GM21367 (cell line): ENCODE measurements at regions not wholly inside any gene's neighbourhood (a gene's known extent, or its start where the extent isn't known, plus 50 kb on each side); places are given as distances from the start of the nearest gene placed in this dataset.

Experiments
- ATAC-seq: cut with Tn5 transposase; IDR thresholded peaks from one replicate; pipeline ENCODE4 v1.9.1; 2021; ENCODE audit not compliant: unreplicated experiment

DNA sequence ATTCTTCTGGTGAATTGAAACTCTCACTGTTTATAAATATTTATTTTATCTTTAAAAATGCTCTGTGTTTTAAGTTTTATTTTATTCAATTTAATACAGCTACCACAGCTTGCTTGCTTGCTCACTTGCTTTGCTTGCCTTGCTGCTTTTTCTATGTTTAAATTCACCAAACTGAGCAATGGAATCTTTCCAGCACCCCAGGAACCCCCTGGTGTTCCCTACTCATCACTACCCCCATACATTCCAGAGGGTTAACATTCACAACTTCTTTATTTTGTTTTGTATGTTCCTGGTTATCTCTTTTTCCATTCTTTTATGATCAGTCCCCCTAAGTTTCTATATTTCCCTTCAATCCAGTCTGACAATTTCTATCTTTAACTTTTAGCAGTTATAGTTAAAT is 166.5 kb upstream of the COL1A2 start:
- no peak for ATAC-seq

DNA sequence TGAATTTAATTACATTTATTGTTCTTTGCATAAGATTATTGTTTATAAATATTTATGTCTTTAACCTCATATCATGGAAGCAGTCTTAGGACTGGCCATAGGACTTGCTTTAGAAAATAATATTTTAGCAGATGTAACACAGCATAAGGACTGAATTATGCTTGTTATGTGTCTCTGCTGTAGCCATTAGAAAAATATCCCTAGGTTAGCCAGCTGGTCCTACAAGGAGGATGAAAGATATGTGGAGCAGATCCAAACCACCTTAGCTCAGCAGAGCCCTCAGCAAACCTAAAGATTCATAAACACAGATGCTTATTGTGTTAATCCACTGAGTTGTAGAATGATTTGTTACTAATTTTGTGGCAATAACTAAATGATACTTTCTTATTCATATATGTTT is 166.0 kb upstream of the COL1A2 start:
- no peak for ATAC-seq

DNA sequence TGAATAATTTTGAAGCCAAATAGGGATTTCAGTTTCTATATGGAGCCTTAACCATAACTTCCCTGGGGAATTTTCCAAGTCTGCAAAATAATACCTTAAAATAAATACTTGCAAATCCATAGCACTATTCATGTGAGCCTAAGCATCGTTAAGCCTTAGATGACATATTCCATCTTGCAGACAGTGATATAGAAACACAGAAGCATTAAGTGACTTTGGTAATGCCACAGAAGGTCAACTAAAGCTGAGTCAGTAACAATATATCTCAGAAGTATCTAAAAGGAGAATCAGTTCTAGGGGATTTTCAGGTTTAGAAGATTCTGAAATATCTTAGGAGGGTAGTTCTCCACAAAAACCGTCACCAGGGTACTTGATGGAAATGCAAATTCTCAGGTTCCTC is 163.4 kb upstream of the COL1A2 start:
- ATAC-seq: no peak

DNA sequence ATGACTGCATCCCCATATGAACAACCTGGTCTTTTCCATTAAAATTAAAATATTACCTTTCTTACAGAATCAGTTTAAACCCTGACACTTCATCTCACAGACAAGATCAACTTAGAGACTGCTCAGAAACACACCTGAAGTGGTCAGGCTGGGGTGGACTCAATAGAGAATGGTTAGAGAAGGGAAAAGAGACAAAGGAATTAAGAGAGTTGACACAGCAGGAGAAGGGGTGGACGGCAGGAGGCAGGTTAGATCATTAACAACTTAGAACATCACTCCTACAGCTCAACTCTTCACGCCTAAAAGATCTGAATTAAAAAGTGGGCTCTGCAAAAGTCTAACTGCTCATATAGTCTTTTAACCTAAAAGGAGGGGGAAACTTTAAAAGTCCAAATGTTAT is 157.7 kb upstream of the COL1A2 start:
- no peak for ATAC-seq

DNA sequence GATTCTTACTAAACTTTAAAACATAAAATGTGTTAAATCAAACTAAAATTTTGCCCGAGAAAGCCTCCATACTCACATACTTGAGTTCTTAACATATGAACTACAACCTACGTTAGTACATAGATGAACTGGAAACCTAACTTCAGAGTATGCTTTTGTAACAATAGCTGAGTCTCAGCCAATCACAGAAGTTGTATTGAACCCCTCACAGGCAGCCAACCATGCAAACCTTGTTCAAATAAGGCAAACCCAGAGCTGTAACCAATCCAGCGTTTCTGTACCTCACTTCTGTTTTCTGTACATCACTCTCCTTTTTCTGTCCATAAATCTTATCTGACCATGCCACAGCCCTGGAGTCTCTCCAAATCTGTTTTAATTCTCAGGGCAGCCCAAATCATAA is 157.3 kb upstream of the COL1A2 start:
- ATAC-seq: no peak

DNA sequence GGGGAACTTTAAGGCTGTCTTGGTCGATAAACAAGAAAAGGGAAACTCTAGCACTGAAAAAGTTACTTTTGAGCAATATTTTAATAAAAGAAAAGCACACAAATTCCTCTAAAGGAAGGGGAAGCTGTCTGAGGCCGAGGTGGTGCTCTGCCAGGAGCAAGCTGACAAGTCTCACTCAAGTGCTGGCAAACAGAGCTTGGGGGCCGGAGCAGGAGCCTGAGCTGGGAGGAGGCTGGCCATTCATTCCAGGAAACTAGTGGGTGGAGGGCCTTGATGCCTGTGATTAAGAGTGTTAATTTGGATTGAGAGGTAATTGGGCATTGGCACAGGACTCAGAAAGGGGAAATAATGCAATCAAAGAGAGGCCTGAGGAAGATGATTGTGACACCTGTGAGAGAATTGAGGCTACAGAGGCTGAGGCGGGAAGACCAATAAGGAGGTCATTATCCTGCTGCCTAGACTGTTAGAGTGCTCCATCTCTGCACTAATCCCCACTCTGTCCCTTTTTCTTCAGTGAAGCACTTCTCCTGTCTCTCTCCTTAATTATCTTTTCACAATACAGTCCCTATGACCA is 154.9 kb upstream of the COL1A2 start:
- ATAC-seq: no peak

DNA sequence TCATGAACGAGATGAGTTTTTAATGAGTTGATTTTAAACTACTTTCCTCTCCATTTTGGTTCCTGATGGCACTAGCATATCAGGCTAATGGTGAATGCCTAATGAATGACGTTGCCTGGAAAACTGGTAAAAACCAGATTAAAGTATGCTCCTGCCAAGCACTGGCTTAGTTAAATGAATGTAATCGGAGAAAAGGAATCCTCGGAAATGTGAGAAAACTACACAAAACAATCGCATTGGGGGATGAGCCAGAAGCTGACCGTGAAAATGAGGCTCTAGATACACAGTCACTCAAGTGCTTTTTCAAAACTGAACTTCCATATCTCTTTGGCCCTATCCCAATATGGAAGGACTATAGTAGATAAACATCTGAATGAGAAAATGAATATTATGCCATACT is 153.8 kb upstream of the COL1A2 start:
- ATAC-seq: no peak

DNA sequence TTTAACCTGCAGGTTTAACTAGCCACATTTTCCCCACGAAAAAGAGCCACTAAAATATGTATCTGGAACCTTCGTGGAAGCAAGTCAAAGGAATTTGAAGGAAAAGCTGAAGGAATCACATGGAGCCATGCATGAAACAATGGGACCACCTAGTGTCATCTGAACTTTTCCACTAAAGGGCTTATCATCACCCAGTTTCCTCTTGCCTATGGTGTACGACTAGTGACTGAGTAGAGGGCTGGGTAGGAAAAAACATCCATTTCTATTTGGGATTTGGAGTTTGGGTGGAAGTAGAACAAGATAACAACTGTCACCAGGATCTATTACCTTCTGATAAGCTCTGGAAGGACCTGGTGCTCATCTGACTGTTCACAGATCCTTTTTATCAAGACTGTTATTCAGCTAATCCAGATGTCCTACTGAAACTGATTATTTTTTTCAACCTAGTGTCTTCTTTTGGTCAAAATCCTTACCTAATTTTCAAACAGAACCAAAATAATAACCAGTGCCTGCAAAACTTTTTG is 153.2 kb upstream of the COL1A2 start:
- no peak for ATAC-seq

DNA sequence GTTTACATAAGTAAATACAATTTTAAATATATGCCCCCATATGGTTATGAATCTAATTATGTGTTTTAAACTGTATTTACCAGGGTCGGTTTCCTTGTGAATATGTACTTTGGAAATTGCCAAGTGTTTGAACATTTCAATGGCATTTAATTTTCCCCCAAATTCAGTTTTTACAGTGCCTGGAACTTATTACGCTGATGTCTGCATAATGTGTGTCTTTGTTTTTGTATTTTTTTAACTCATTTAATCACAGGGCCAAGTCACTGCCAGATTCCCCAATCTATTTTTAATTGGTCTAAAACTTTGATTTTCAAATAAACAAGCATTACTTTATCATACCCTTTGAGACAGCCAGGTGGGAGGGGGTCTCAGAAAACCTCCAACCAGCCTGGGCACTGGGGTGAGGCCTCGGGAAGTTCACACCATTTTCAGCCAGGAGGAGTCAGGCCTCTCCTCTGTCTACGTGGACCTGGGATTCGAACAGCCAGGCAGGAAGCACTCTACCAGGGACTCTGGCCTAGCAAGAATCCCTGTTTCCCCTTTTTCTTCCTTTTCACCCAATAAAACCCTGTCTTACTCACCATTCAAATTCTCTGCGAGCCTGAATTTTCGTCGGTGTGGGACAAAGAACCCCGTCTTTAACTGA is 151.5 kb upstream of the COL1A2 start:
- ATAC-seq: no peak

DNA sequence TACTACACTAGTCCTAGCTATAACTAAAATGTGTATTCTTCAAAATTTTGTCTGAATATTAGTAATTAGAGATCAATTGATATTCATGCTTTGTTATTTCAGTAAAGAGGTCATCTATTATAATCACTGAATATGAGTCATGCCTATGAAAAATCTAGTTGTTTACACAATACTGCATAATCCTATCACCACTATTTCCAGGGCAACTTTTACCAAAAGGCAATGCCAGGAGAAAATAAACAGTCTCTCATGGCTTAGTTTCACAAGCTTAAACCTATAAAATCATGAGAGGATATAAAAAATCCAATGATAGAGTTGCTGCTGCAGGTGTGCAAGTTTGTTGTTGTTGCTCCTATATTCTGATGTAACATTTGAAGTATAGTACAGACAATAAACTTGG is 149.9 kb upstream of the COL1A2 start:
- ATAC-seq: no peak

DNA sequence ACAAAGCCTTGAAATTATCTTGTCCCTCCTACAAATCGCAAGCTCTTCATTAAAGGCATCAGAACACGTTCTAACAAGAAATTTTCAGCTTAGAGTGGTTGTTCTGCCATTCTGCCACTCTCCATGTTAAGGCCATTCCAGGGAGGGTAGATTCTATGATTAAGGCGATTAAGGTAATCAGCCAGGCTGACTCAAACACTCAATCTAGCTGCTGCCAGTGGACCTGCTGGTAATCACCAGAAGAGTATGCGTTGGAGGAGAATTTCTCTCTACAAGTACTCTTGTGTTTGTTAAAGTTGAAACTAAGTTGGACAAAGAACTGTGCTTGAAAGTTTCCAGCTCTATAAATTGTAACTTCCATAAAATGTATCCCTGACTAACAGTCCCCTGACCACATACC is 149.2 kb upstream of the COL1A2 start:
- no peak for ATAC-seq

DNA sequence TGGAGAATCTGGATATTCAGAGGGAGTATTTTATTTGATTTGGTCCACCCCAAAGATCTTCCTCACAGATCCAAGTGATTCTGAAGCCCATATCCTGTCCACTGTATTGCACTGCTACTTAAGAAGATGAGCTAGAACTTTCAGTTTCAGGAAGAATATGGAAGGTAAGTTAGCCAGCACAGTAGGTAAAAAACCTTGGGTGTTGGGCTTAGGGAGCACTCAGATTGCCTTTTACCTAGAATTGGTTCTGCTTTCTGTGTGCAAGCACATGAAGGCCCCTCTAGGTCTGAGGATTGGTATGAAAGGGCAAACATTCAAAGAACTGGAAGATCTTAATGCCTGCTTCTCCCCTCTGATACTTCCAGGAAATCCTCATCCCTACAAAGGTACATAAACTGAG is 146.7 kb upstream of the COL1A2 start:
- ATAC-seq: no peak

DNA sequence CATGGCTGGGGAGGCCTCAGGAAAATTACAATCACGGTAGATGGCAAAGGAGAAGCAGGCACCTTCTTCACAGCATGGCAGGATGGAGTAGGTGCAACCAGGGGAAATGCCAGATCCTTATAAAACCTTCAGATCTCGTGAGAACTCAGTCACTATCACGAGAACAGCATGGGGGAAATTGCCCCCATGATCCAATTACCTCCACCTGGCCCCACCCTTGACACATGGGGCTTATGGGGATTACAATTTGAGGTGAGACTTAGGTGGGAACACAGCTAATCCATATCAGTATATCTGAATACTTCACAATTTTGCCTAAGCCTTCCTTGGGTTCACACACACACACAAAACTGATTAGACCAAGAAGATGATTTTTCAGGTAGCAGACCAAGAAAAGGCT is 145.1 kb upstream of the COL1A2 start:
- ATAC-seq: no peak

DNA sequence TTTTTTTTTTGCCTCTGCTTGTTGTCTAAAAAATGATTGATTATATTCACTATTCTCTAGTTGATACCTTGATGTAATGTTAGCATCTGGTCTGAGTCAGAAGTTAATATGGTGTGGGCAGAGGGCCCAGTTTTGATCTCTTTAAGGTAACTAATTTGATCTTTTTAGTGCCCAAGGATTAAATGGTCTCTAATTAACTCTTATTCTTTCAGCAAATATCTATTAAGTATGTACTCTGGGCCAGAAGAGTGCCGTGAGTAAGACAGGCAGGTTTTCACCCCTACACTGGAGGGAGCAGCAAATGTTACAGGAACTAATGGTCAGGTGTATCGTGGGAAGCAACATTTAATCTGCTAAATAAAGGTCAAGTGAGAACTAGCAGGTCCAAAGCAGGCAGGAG is 144.6 kb upstream of the COL1A2 start:
- ATAC-seq: no peak

DNA sequence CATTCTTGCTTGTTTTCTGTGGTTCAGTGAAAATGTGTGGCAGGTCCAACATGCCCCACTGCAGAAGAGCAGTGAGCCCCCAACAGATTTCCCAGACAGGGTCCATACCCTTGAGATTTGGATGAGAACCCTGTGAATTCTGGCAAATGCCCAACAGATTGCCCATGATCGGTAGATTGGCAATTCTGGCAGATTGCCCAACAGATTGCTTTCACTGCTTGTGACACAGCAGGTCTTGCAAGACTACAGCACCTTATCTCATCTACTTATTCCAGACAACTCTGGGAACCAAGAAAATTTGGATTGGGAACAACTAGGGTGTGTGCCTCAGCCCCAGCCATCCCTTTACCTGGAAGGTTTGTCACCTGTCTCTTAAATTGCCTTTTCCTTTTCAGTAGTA is 143.7 kb upstream of the COL1A2 start:
- no peak for ATAC-seq

DNA sequence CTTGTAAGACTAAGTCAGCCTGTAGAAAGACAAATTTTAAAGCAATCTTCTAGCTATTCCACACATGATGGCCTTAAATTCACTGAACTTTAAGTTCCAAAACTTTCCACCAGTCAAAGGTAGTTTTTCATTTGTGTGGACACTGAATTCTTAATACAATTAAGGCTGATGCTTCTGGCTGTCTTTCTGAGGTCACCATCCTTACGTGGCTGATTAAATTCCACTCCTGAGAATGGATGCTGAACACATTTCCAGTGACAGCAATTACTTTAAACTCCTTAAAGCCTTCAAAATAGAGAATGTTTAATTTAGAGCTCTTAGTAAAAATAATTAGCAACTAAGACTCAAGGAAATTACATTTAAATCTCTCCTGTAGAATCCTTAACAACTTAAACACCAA is 142.6 kb upstream of the COL1A2 start:
- no peak for ATAC-seq

DNA sequence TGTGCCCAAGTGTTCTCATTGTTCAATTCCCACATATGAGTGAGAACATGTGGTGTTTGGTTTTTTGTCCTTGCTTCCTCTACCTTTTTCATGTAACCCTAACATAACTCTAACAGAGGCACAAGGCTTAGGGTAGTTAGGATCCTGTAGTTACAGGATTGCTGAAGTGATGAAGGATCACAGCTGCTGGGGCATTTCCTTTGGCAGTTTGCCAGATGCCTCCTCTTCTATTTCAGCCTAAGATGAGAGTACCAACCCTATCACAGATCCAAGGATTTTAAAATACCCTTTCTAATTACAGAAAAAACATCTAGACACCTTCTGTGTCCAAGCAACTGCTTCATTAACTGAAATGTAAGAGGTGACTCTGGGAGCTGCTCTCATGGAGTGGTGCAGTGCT is 141.7 kb upstream of the COL1A2 start:
- no peak for ATAC-seq

DNA sequence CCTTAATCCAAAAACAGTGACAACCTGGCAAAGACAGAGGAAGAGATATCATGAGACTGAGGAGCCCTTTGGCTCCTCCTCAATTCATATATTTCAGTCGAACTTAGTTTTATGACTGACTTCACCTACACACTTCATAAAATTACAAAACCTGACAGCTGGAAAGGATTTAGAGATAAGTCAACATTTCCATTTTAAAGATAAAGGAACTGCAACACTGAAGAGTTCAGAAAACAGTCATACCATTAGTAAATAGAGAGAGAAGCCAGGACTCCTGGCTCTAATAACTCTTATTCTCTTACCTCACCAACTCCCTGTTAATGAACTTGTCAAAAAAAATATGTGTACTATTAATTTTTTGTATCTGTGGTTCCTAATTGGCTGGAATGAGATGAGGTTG is 141.0 kb upstream of the COL1A2 start:
- ATAC-seq: no peak

DNA sequence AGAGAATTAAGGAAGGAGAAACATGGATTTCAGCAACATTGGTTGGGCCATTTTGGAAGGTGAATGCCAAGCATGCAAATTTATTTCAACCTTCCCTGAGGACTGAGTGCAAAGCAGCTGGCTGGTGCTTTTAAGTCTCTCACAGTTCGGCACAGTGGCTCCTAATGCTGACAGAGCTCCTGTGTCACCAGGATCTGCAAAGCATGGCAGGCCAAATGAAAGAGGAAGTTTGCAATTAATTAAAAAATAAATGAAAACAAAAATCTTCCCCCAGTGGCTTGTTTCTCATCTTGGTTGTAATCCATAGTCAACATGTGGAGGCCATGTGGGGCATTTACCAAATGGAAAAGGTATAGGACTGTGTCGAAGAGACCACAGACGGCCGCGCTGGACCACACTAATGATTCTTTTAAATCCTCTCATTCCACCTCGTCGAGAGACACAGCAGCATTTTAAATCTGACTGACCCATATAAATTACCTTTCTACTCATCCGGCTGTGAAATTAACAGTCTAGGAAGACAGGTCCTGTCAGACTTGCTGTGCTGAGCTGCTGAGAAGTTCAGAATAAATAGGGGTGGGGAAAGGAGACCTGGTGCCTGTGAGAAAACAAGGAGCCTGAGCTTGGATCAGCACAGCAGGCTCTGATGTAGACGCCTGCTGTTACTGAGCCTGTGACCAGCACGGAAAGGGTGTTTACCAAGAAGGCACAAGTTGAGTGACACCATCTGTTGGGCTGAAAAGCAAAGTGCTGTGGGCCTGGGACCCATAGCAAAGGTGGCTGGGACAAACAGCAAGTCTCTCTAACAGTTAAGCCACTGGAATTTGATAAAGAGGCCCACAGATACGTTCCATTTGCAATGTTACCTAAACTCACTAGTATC is 136.0 kb upstream of the COL1A2 start:
- ATAC-seq: no peak

DNA sequence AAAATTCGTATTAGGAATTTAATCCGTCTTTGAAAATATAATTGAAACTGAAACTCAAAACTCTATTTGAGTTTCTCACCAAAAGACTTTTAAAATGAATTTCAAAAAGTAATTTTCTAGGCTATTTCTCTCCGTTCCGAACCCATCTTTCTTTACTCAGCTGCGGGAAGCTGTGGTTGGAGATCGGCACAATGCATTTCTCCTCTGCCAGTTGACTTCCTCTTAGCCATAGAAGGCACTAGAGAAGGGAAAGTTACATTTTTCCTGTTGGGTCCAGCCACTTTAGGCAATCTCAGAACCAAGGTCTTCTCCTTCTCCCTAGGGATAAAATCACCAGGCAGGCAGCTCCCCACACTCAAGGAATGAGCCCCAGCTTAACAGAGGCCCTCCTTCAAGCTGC is 133.6 kb upstream of the COL1A2 start:
- ATAC-seq: no peak

DNA sequence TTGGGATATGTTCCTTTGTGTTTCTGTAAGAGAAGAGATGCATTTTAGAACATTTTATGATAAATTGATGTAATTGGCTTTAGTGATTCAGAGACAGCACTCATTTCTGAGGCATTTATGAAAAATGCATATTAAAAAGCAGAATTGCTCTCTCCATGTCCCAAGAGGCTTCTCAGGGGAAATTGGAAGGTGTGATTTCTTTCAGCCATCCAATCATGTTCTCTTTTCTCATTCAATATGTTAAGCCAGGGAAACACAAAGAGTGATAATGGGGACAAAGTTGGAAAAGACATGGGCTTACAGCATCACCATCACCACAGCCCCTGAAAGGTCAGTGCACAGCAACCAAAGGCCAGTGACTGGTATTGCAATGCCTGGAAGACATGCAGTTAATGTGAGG is 129.9 kb upstream of the COL1A2 start:
- no peak for ATAC-seq

DNA sequence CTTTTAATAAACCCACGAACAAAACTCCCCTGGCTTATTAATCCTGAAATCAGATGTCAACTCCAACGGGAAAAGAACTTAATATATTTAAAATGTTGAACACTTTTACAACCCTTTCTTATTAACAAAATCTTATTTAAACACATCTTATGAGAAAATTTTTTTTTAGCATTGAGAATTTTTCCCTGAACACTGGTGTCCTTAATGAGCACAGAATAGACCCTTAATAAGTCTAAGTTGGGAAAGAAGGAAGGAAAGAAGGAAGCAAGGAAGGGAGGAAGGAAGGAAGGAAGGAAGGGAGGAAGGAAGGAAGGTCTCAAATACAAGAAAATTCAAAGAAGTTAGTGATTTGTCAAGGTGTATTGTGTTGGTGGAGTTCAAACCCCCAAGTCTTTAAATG is 129.2 kb upstream of the COL1A2 start:
- no peak for ATAC-seq
